Neural cell (in vitro differentiated cells): ENCODE measurements at regions not wholly inside any gene's neighbourhood (a gene's known extent, or its start where the extent isn't known, plus 50 kb on each side); places are given as distances from the start of the nearest gene placed in this dataset.

ENCODE experiments used
- H2AFZ ChIP-seq: fragments of 200-600, 300-800 bp; sonication (generic), shearing (Covaris generic); 2 replicates; pipeline ENCODE4 v1.6.0; 2014; ENCODE audit warnings: low read depth, mild to moderate bottlenecking, antibody characterized with exemption, low read length, moderate library complexity
- H3F3A ChIP-seq: fragments of 200-600 bp; shearing (Covaris generic); 2 replicates; pipeline ENCODE4 v1.6.1; 2016; ENCODE audit warnings: mild to moderate bottlenecking, moderate library complexity, mixed read lengths, antibody characterized with exemption, low read length; ENCODE audit not compliant: insufficient read depth, poor library complexity, severe bottlenecking
- H3K27ac ChIP-seq: fragments of 200-600, 300-800 bp; sonication (generic), shearing (Covaris generic); 2 replicates; pipeline ENCODE4 v1.5.1; 2014; ENCODE audit warnings: mild to moderate bottlenecking, low read length, moderate library complexity
- H3K27me3 ChIP-seq: fragments of 300-800, 200-600 bp; sonication (generic), shearing (Covaris generic); 2 replicates; pipeline ENCODE4 v1.6.0; 2014; ENCODE audit warnings: mild to moderate bottlenecking, low read depth, low read length, moderate library complexity; ENCODE audit not compliant: insufficient read depth
- H3K36me3 ChIP-seq: fragments of 300-800, 200-600 bp; sonication (generic), shearing (Covaris generic); 2 replicates; pipeline ENCODE4 v1.5.1; 2014; ENCODE audit warnings: mild to moderate bottlenecking, antibody characterized with exemption, low read length, moderate library complexity; ENCODE audit not compliant: insufficient read depth
- H3K4me2 ChIP-seq: fragments of 300-800, 200-600 bp; sonication (generic), shearing (Covaris generic); 2 replicates; pipeline ENCODE4 v1.6.0; 2014; ENCODE audit warnings: mild to moderate bottlenecking, low read length
- H3K4me3 ChIP-seq: fragments of 300-800, 200-600 bp; sonication (generic), shearing (Covaris generic); 2 replicates; pipeline ENCODE4 v1.5.1; 2014; ENCODE audit warnings: mild to moderate bottlenecking, low read length, moderate library complexity
- H3K79me2 ChIP-seq: fragments of 200-600 bp; shearing (Covaris generic); replicated peaks from 2 replicates; pipeline ENCODE4 v1.6.0; 2014; ENCODE audit warnings: mild to moderate bottlenecking, low read length, moderate library complexity; ENCODE audit not compliant: insufficient read depth
- H3K9ac ChIP-seq: fragments of 300-800, 200-600 bp; sonication (generic), shearing (Covaris generic); 2 replicates; pipeline ENCODE4 v1.6.1; 2016; ENCODE audit warnings: mild to moderate bottlenecking, low read length, mixed read lengths
- H3K9me2 ChIP-seq: fragments of 200-600 bp; shearing (Covaris generic); 2 replicates; pipeline ENCODE4 v1.6.1; 2016; ENCODE audit warnings: mild to moderate bottlenecking, low read length, mixed read lengths; ENCODE audit not compliant: insufficient read depth
- H3K9me3 ChIP-seq: fragments of 200-600, 300-800 bp; sonication (generic), shearing (Covaris generic); 2 replicates; pipeline ENCODE4 v1.6.1; 2016; ENCODE audit warnings: mild to moderate bottlenecking, mixed run types, low read length, moderate library complexity, mixed read lengths
- H4K20me1 ChIP-seq: fragments of 200-600 bp; shearing (Covaris generic); 2 replicates; pipeline ENCODE4 v1.6.1; 2016; ENCODE audit warnings: mild to moderate bottlenecking, mixed run types; ENCODE audit not compliant: insufficient read depth
- CTCF ChIP-seq: fragments of 450-650 bp; IDR thresholded peaks from 2 replicates; pipeline ENCODE4 v1.5.1; 2014; ENCODE audit warnings: antibody characterized with exemption, mild to moderate bottlenecking, moderate library complexity; ENCODE audit not compliant: poor library complexity, severe bottlenecking
- EP300 ChIP-seq: fragments of 450-650 bp; conservative IDR thresholded peaks from 2 replicates; pipeline ENCODE4 v1.6.1; 2014; ENCODE audit warnings: antibody characterized with exemption, mild to moderate bottlenecking, moderate library complexity; ENCODE audit not compliant: poor library complexity, severe bottlenecking
- EZH2 ChIP-seq: fragments of 200-600, 300-800 bp; shearing (Covaris generic), sonication (generic); IDR thresholded peaks from 2 replicates; pipeline ENCODE4 v1.6.1; 2014; ENCODE audit warnings: antibody characterized with exemption, low read length, borderline replicate concordance, mild to moderate bottlenecking; ENCODE audit not compliant: insufficient read depth, poor library complexity, severe bottlenecking
- MXI1 ChIP-seq: fragments of 450-650 bp; conservative IDR thresholded peaks from 2 replicates; pipeline ENCODE4 v1.6.1; 2014; ENCODE audit warnings: antibody characterized with exemption, mild to moderate bottlenecking; ENCODE audit not compliant: poor library complexity, severe bottlenecking
- POLR2AphosphoS5 ChIP-seq: IDR thresholded peaks from 2 replicates; pipeline ENCODE4 v1.6.1; 2012
- RAD21 ChIP-seq: fragments of 450-650 bp; conservative IDR thresholded peaks from 2 replicates; pipeline ENCODE4 v1.6.1; 2014; ENCODE audit warnings: antibody characterized with exemption, mild to moderate bottlenecking, moderate library complexity
- REST ChIP-seq: IDR thresholded peaks from 2 replicates; pipeline ENCODE4 v1.6.1; 2012; ENCODE audit warnings: borderline replicate concordance
- SMC3 ChIP-seq: fragments of 450-650 bp; conservative IDR thresholded peaks from 2 replicates; pipeline ENCODE4 v1.6.1; 2014; ENCODE audit warnings: antibody characterized with exemption, mild to moderate bottlenecking, moderate library complexity; ENCODE audit not compliant: poor library complexity
- TAF1 ChIP-seq: IDR thresholded peaks from 2 replicates; pipeline ENCODE4 v1.6.1; 2012; ENCODE audit warnings: low read depth

- Histone ChIP-seq H4K20me1 (no peaks in the 10 kb centered on the region), H3K36me3 (no peaks in the 10 kb centered on the region), H3K79me2 (no peaks in the 10 kb centered on the region), H3F3A (no peaks in the 10 kb centered on the region), H2AFZ (no peak overlapping the region), H3K9me2 (no peaks in the 10 kb centered on the region), H3K27ac (no peak overlapping the region), H3K4me2 (no peak overlapping the region), H3K27me3 (no peaks in the 10 kb centered on the region), H3K4me3 (no peak overlapping the region), H3K9ac (no peak overlapping the region), H3K9me3 (no peaks in the 10 kb centered on the region)
- TF ChIP-seq POLR2AphosphoS5, result no peak
- no peak for TF ChIP-seq RAD21
- TF ChIP-seq REST, result no peak
- TF ChIP-seq EZH2, result no peak
- TF ChIP-seq MXI1, result no peak
- TF ChIP-seq SMC3, result no peak
- no peak for TF ChIP-seq CTCF
- no peak for TF ChIP-seq EP300
- TF ChIP-seq TAF1, result no peak
Measured at GRCh38 chr6:169980826-169981450, 229.5 kb downstream of the ERMARD start.

- H4K20me1 ChIP-seq, result no peaks in the 10 kb centered on the region
- H3K9ac ChIP-seq, result no peak overlapping the region
- no peak overlapping the region for H3K4me2 ChIP-seq
- no peak overlapping the region for H2AFZ ChIP-seq
- no peaks in the 10 kb centered on the region for H3K9me3 ChIP-seq
- H3K27ac ChIP-seq, result no peak overlapping the region
- no peaks in the 10 kb centered on the region for H3K36me3 ChIP-seq
- no peaks in the 10 kb centered on the region for H3K79me2 ChIP-seq
- no peaks in the 10 kb centered on the region for H3K9me2 ChIP-seq
- no peaks in the 10 kb centered on the region for H3K27me3 ChIP-seq
- H3K4me3 ChIP-seq, result no peak overlapping the region
- TF ChIP-seq POLR2AphosphoS5 (peak; percentile 50), EP300 (peak; percentile 72), RAD21 (no peak)
- H3F3A ChIP-seq, result no peaks in the 10 kb centered on the region
Measured at GRCh38 chr6:169979873-169980432, 228.5 kb downstream of the ERMARD start.
